ENCODE measurements at regions not wholly inside any gene's neighbourhood (a gene's known extent, or its start where the extent isn't known, plus 50 kb on each side); places are given as distances from the start of the nearest gene placed in this dataset.

DNA sequence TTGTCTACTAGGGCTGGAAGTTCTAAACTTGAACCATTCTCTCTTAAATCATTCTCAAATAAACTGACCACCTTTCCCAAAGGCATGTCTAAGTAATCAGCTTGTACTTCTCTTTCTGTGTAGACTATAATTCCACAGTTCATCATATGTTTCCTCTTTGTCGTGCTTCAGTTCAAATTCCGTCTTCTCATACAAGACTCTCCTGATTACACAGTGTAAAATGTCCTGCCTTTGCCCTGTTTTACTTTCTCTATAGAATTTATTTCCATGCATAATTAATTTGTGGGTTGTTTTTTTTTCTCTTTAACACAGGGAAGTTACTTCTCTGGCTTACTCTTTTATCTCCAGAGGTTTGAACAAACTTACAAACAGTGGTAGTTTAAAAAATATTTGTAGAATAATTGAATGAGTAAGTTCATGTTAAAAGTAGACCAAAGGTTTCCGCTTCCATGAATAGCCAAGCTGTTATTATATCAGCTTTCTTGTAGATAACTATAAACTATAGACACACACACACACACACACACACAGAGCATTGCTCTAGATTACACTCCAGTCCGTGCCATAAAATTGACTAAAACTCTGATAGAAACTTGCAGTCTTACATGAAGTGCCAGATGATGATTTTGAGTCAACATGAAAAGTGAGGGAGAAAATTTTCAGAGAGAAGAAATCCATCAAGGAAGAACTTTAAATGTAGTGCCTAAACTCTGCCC is 119.0 kb downstream of the SUCNR1 start:
- DNase-seq = no peak

DNA sequence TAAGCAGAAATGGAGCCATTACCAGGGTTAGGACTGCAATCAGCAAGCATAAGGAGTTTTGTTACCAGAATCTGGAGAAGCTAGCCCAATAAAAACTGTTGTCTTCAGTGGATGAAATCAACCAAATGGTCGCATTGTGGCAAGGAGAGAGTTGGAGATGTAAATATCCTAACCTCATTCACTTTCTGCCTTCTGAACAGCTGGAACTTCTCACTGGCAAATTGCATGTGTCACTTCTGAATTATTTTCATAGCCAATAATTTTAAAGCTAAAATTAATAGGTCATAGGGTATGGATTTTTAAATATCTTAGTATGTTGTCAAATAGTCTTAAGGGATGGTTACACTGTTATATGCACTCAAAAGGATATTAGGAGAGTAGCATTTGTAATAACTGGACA is 121.6 kb downstream of the SUCNR1 start:
- DNase-seq = no peak

DNA sequence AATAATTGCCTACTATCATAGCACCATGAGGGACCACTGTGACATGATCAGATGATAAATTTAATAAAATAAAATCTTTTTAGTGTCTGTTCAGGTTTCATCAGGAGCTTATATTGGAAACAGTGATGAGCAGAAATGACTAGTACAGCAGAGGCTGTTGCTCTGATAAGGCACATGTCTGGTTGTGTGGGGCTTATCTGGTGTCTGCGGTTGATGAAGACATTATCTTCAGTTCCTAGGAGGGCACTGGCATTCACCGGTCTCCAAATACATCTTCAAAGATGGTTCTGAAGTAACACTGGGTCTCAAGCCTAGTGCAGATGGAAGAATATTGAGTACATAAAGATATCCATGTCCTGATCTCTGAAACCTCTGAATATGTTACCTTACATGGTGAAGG is 125.3 kb downstream of the SUCNR1 start:
- DNase-seq = no peak

DNA sequence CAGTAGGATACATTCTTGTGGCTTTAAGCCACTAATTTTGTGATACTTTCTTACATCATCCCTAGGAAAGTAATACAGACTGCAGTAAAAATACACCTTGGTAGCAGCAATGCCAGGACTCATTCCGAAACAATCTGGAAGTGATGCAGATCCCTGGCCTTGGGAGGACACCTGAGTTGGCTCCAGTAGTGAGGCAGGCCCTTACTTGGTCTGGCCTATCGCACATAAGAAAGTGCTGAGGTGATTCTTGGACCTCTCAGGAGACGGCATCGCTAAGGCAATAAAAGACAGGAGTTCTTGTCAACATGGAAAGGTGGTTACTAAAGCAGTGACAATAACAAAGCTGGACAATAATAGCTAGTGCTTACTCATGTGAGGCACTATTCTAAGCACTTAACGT is 126.5 kb downstream of the SUCNR1 start:
- DNase-seq = no peak

DNA sequence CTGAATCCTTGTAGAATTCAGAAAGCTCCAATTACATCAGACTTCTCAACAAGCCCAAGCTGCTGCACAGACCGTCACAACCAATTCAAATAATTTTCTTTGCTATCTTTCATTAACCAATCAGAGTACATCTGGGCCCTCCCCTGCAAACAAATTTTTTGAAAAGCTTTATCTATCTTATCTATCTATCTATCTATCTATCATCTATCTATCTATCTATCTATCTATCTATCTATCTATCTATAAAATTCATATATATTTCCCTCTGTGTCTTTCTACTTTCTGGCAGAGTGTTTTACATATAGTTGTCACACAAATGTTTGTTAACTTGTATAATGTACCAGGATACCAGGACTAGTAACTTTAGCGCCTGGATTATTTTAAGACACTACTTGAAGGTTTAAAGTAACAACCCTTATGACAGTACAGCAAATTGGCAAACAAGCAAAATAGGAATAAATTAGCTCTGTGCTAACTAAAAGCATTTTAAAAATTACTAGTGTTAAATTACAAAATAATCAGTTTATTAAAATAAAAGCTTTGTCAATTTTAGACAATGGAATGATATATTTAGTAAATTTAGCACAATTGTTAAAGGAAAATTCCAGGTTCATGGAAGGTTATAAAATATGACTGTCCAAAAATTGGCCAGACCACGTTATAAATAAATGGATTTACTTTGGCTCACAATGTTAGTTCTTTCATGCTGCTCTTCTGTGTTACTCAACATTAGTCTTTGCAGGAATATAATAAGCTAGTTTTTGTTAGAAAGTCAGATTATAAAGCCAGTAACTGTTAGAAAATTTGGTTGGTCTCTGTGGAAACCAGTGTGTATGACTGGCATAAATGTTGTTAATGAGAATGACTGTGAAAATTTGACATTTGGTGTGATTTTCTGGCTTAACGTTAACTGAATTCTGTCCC is 138.6 kb downstream of the SUCNR1 start:
- no peak for DNase-seq

DNA sequence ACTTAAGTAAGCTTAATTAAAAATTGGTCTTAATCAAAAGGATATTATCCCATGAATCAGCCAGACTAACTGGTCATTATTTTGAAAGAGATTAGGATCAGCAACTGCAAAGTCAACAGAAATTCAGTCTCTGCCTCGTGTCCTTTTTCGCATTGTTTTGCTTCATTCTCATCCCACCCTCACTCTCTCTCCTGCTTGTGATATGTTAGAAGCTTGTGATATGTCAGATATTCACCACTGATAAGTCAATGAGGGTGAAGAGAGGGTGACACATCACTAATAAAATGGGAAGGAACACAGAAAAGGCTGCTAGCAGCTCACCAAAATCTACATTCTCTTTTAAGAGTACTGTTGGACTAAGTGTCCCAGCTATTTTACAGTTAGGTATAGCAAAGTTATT is 146.1 kb downstream of the SUCNR1 start:
- DNase-seq = no peak

DNA sequence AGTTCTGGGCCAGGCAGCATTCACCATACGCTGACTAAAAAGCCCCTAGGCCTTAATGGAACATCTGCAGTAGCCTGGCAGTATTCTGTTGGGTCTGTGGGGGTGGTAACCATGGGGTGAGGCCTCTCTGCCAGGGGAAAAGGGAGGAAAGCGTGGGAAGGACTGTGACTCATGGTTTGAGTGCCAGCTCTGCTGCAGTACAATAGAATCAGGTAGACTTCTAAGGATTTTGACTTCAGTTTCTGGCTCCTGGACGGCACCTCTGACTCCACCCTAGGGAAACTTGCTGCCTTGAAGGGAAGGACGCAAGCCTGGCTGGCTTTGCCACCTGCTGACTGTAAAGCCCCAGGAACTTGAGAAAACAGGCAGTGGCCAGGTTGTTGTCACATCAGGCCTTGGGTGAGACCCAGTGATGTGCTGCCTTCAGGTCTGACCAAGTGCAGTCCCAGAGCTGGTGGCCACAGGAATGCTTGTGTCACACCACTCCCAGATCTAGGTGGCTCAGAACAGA is 148.6 kb downstream of the SUCNR1 start:
- no peak for DNase-seq

DNA sequence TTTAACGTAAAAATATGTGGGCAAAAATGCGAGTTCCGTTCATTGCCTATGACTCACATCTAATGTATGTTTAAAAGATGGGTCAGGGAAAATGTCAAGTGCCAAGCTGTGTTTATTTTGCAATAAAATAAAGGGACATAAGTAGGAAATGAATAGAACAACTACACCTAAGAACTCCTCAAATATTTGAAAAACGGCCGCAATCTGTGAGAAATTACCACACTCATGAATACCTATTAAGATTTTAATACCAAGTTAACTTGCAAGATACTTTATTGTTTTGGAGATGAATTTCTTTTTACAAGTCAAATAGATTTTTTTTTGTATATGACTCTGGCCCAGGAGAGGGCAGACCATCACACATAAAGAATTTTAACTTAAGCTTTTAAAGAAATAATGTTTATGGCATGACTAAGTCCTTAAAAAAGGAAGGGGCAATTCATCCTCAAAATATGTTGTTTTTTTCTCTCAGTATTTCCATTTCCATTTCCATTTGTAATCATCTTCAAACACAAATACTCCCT is 152.7 kb downstream of the SUCNR1 start:
- no peak for DNase-seq

DNA sequence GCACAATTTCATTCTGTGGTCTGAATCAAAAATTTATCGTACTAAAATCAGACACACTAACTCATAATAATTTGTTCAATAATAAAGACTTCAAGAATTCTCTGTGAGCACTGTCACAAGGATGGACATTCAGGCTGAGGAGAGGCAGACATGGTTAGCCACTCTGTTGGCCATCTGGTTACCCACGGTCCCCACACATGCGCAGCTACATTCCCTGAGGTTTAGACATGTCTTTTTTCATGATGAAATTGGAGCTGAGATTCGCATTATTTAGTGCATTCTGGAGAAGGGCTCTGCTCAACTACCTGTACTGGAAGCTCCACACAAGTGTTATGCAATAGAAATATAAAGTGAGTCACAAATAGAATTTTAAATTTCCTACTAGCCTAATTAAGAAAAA is 156.9 kb downstream of the SUCNR1 start:
- DNase-seq = no peak

DNA sequence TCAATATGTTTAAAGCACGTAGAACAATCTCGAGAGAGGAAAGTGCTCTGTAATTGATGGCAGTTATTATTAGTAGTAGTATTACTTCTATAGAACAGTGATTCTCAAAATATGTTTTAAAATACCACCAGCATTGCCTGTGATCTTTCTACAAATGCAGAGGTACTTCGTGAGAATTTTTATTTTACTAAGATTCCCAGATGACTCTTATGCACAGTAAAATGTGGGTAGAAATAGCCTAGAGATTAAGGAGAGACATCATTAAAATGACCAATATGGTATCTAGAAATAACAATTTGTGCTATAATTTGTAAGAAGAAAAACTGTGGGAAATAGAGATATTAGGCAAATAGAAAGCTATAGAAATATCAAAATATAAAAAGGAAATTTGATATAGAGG is 157.9 kb downstream of the SUCNR1 start:
- DNase-seq = no peak

DNA sequence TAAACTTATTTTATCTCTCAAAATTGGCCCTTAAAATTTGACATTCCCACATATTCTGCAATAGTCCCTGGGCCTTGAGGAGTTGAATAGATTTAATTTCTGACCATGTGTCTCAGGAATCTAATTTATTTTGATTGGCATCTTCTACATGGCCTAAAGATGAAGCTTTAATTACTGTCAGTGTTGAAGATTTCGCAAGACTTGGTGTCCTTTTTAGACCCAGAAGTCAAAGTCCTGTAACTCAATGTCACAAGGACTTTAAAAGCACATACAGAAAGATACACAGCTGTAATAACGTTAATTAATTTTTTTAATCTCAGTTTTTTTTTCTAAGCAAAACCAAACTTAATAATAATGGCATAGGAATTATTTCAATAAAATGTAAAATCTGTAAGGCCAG is 163.9 kb downstream of the SUCNR1 start:
- DNase-seq = no peak

DNA sequence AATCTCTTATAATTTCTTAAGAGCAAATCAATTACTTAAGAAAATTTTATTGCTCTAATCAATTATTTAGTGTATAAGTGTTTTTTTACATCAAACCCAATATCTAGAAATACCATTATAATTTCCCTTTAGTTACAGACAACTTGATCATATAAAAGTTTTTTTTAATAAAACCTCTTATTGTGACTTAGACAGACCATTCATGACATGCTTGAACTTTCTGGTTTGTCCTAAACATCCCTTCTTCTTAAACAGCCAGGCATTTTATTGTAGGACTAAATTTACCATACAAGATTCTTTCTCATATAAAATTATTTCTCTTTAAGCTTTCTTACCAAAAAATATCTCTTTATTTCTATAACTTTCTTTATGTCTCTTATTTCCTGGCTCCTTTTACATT is 164.5 kb downstream of the SUCNR1 start:
- DNase-seq = no peak

DNA sequence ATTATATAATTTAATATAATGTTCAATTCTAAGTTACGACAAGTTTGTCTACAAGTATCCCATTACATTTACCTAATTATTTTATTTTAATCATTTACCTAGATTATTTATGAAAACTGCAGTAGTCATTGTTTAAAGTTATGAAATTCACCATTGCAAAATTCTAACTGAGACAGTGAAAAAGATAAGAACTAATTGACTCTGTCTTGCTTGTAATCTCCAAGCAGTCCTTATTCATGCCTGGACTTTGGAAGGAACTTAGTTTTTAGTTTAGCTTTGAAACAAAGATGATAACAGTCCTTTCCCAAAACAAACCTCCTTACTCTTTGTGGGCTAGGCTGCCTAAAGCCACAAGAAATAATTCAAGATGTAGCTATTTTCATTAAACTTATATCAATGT is 165.0 kb downstream of the SUCNR1 start:
- no peak for DNase-seq

DNA sequence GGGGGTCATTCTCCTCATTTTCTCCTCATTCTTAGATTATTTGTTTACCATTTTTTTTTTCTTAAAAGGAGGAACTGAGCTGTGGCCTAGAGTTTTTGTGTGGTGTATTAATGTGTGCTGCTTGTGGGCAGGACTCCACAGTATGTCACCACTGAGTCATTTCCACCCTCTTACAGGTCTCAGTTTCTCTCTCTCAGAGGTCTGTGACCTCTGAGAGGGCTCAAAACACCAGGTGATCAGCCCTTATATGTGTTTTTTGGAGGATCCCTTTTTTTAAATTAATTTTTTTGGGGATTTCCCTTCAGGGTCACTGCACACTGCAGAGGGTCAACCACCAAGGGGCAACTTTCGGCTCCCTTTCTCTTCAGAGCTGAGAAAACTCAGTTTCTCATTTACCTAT is 166.4 kb downstream of the SUCNR1 start:
- DNase-seq = no peak

DNA sequence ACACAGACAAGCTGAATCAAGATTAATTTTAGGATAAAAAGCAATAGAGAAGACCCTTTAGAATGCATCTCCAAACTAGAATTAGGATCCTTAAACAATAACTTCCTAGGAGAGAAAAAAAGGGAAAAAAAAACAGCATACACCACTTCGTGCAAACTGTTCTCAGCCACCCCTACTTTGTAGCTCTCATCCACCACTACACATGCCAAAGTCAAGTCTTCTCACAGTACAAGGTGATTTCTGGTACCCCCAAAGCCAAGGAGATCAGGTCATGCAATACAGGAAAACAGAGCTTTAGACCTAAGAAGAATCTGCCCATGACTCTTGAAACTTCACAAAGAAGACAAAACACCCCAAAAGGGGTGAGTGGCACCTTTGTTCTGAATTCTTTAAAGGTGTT is 166.9 kb downstream of the SUCNR1 start:
- DNase-seq = no peak

DNA sequence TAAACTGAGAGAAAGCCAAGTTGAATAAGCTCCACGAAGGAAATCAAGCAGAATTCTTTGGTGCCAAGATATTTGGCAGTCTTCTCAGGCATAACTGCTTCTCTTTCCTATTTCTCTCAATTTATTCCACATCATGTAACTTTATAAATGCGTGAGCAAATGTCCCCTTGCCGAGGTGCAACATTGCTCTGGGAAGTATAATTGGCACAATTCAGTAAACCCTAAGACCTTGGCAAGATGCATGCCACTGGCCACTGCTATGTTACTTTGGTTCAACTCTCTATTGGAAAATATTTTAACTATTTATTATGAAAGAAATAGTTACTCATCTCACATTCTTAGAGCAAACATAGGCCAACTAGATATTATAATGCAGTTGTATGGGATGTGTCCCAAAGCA is 170.2 kb downstream of the SUCNR1 start:
- DNase-seq = no peak

DNA sequence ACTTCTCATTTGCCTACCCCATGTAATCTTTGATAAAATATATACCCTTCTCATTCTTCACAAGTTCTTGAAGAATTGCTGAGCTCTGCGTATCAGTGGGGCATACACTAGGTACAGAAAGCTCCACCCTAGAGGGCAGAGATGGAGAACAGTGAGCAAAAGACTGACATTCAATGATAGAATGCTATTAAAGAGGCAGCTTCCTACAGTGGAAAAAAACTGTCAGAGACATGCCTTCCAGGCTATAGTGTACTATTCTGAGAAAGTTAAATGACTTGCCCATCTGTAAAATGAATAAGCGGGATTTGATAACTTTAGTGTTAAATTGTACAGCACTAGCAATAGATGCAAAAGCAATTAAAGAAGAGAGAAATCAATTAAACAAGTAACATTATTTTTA is 172.8 kb downstream of the SUCNR1 start:
- no peak for DNase-seq

DNA sequence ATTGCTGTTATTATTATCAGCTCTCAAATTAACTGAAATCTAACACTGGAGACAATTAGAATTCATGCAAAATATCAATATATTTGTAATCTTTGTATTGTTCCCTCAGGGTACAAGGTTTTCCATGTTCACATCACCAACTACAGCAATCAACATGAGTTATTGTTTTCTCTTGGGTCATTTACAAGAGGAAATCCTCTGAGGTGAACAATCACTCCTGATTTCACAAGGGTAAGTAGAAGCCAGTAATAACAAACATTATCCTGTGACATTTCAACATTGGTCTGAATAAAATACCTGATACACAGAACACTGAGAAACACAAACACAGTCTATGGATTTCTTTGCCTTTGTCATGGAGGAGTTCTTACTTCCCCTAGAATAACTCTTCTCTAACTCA is 174.0 kb downstream of the SUCNR1 start:
- no peak for DNase-seq

DNA sequence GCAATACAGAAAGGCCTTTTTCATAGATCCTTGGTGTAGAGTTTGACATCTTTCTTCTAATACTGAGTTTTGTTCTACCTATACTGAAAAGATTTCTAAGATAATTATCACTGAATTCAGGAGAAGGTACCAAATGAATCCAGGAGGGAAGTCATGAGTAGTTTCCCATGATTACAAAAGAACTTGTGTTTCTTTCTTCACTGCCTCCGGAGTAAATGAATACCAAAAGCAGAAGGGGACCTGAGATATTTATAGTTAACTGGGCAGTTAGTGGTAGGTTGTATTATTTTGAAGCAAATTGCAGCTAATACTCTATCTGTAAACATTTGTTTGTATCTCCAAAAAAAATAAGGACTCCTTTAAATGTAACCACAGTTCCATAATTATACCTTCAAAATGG is 175.4 kb downstream of the SUCNR1 start:
- DNase-seq = no peak

DNA sequence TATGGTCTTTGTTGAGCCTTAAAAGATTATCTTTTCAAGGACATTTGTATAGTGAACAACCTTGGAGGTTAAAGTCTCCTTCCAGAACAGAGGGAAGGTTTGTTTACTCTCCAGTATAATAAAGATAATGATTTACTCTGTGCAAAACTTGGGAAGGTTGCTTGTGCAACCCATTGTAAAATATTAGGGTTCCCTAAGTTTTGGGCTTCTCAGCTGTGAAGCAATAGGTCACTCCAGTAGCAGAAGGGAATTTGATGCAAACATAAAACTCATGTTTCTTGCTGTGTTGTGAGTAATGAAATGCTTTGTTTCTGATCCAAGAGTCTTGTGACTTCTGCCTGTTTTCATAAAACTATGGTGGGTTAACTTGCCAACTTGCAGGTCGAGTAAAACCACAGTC is 177.5 kb downstream of the SUCNR1 start:
- no peak for DNase-seq

DNA sequence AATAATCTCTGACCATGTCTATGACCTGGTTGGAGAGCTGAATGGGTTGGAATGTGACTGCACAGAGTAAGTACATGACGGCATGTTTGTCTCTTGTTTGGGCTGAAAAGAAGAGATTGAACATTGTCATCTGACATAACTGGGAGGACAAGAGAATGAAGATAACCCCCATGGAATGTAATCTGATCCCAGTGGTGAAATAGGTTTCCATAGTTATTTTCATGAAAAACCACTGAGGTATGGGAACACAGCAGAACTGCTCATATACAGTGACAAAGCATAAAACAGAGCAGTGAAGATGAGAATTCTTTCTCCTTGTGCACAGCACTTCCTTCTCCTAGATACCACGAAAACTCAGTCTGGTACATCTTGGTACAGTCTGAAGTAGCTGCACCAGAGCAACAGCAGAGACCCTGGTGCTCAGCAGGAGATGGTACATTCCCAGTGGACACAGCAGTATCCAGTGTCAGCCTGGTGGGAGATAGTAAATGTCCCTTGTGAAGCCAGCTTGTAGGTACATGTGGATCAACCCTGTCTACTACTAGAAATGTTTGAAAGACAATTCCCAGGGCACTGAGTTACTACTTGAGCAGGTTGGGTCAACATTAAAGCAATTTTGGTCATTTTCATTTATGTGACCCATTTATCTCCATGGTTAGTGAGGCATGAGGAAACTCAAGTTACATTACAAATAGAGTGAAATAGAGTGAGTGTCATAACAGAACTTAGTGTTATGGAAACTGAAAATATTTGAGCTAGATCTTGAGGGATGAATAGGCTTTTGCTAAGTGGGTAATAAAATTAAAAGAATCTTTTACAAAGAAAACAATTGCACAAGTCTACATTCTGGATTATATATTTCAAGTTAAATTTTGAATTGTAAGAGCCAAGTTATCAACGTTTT is 178.3 kb downstream of the SUCNR1 start:
- DNase-seq = peak; percentile 27

DNA sequence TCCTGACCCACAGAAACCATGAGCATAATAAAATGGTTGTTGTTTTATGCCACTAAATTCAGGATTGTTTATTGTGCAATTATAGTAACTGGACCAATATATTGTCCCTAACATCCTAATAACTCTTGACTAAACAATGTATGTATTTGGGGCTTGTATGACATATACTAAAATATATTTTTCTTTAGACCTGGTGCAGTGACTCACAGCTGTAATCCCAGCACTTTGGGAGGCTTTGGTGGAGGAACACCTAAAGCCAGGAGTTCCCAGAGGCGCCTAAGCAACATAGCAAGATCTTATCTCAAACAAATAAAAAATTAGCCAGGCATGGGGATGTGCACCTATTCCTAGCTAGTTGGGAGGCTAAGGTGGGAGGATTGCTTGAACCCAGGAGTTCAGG is 180.4 kb downstream of the SUCNR1 start:
- DNase-seq = no peak

Data from renal pelvis (tissue), 1 donor.